GM18507 (cell line): ENCODE measurements at regions not wholly inside any gene's neighbourhood (a gene's known extent, or its start where the extent isn't known, plus 50 kb on each side); places are given as distances from the start of the nearest gene placed in this dataset.
"Not testable (repeated sequence)": the region's sequence is repeated elsewhere in the genome, so short reads cannot be mapped to it uniquely, and the experiment has no call there.

Experiments used
- DNase-seq: peaks from one replicate; pipeline ENCODE4 v3.0.0; 2011; ENCODE audit warnings: low read depth; ENCODE audit not compliant: insufficient read length; ENCODE audit errors: extremely low spot score
- FAIRE-seq: peaks from 2 replicates; lab custom pipeline; 2011; peaks lifted over from hg19 to GRCh38; lab: Jason Lieb, UNC

GRCh38 chr3:6605227-6605626, 255.7 kb upstream of the GRM7 start:
- no peak for FAIRE-seq
- DNase-seq: no peak

- no peak for DNase-seq
- FAIRE-seq: no peak
These were observed 252.1 kb upstream of the GRM7 start for GRCh38 chr3:6608843-6609242.

- no peak for FAIRE-seq
- DNase-seq: no peak
These were observed 248.8 kb upstream of the GRM7 start for GRCh38 chr3:6612034-6612616.

GRCh38 chr3:6622260-6622659, 238.7 kb upstream of the GRM7 start:
- DNase-seq (no peak), FAIRE-seq (no peak)

- FAIRE-seq (no peak), DNase-seq (no peak)
These were observed 238.2 kb upstream of the GRM7 start for GRCh38 chr3:6622712-6623111.

GRCh38 chr3:6631376-6631775, 229.5 kb upstream of the GRM7 start:
- FAIRE-seq: no peak
- no peak for DNase-seq

- DNase-seq (no peak), FAIRE-seq (no peak)
These were observed 220.0 kb upstream of the GRM7 start for GRCh38 chr3:6640907-6641306.

GRCh38 chr3:6644070-6644929, 216.6 kb upstream of the GRM7 start:
- no peak for FAIRE-seq

GRCh38 chr3:6654670-6655069, 206.2 kb upstream of the GRM7 start:
- DNase-seq (no peak), FAIRE-seq (no peak)

More at GRCh38 chr3:6644070-6644929, 216.6 kb upstream of the GRM7 start:
- no peak for DNase-seq

- no peak for FAIRE-seq
- DNase-seq: no peak
These were observed 205.6 kb upstream of the GRM7 start for GRCh38 chr3:6655275-6655674.

GRCh38 chr3:6657591-6657990, 203.3 kb upstream of the GRM7 start:
- no peak for DNase-seq
- FAIRE-seq: no peak

GRCh38 chr3:6667354-6667753, 193.6 kb upstream of the GRM7 start:
- no peak for DNase-seq
- FAIRE-seq: no peak

GRCh38 chr3:6671363-6671762, 189.6 kb upstream of the GRM7 start:
- FAIRE-seq (no peak), DNase-seq (no peak)

GRCh38 chr3:6679510-6679909, 181.4 kb upstream of the GRM7 start:
- DNase-seq (no peak), FAIRE-seq (no peak)

GRCh38 chr3:6680119-6680806, 180.7 kb upstream of the GRM7 start:
- FAIRE-seq (peak; percentile 73), DNase-seq (no peak)

- DNase-seq (no peak), FAIRE-seq (no peak)
These were observed 163.6 kb upstream of the GRM7 start for GRCh38 chr3:6697285-6697684.

- FAIRE-seq (no peak), DNase-seq (no peak)
These were observed 163.2 kb upstream of the GRM7 start for GRCh38 chr3:6697722-6698121.

GRCh38 chr3:6704817-6705216, 156.1 kb upstream of the GRM7 start:
- FAIRE-seq: not testable (repeated sequence)

GRCh38 chr3:6706777-6707176, 154.1 kb upstream of the GRM7 start:
- FAIRE-seq (no peak), DNase-seq (no peak)

More at GRCh38 chr3:6704817-6705216, 156.1 kb upstream of the GRM7 start:
- DNase-seq: not testable (repeated sequence)

GRCh38 chr3:6709178-6709577, 151.7 kb upstream of the GRM7 start:
- no peak for DNase-seq
- no peak for FAIRE-seq

- no peak for DNase-seq
- no peak for FAIRE-seq
These were observed 146.0 kb upstream of the GRM7 start for GRCh38 chr3:6714962-6715361.
